ENCODE measurements at regions not wholly inside any gene's neighbourhood (a gene's known extent, or its start where the extent isn't known, plus 50 kb on each side); places are given as distances from the start of the nearest gene placed in this dataset.

DNA sequence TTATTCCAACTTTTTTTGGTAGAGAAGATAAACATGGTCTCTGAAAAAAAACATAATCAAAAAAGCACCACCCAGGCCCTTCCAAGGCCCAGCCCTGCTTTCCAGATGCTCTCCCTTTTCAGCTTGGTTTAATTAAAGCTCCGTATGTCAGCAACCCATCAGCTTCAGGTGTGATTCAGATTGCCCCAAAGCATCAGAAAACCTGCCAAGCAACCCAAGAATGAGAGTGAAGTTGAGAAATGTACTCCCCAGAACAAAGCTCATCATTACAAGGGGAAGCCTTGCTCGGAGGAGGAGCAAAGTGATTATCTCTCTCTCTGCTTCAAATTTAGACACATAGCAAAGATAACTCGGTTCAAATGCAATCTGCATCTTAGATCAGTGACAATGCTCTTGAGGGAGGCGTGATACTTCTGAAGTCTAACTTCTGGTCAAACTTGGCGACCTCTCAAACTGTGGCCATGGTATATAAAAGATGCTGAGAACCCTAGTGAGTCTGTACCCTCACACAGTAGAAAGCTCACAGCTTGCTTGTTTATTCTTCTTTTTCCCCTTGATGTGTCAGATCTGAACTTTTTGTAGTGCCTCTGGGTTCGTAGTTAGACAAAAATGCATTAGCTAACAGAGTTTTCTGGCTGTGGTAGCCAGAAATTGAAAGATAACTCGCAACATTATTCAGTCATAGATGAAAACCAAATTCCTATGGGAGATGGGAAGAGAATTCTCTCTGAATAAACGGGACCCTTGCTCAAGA, 63.3 kb upstream of the ZC3H11B start:
- TF ChIP-seq, protein P1, sequence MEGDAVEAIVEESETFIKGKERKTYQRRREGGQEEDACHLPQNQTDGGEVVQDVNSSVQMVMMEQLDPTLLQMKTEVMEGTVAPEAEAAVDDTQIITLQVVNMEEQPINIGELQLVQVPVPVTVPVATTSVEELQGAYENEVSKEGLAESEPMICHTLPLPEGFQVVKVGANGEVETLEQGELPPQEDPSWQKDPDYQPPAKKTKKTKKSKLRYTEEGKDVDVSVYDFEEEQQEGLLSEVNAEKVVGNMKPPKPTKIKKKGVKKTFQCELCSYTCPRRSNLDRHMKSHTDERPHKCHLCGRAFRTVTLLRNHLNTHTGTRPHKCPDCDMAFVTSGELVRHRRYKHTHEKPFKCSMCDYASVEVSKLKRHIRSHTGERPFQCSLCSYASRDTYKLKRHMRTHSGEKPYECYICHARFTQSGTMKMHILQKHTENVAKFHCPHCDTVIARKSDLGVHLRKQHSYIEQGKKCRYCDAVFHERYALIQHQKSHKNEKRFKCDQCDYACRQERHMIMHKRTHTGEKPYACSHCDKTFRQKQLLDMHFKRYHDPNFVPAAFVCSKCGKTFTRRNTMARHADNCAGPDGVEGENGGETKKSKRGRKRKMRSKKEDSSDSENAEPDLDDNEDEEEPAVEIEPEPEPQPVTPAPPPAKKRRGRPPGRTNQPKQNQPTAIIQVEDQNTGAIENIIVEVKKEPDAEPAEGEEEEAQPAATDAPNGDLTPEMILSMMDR (IDR thresholded peaks at IDR 0.05; ENCODE audit: insufficient read depth, low read length, severe bottlenecking) = no peak
- Histone ChIP-seq H3K36me3 (ENCODE audit: control insufficient read depth, insufficient read depth, low read length) (no peaks in the 10 kb centered on the region), H3K4me3 (ENCODE audit: low read depth, low read length) (no peak overlapping the region), H3K27me3 (ENCODE audit: control insufficient read depth, insufficient read depth, low read length) (no peaks in the 10 kb centered on the region)
- DNase-seq (ENCODE audit: low read depth) = peak; percentile 8
- FAIRE-seq = no peak

DNA sequence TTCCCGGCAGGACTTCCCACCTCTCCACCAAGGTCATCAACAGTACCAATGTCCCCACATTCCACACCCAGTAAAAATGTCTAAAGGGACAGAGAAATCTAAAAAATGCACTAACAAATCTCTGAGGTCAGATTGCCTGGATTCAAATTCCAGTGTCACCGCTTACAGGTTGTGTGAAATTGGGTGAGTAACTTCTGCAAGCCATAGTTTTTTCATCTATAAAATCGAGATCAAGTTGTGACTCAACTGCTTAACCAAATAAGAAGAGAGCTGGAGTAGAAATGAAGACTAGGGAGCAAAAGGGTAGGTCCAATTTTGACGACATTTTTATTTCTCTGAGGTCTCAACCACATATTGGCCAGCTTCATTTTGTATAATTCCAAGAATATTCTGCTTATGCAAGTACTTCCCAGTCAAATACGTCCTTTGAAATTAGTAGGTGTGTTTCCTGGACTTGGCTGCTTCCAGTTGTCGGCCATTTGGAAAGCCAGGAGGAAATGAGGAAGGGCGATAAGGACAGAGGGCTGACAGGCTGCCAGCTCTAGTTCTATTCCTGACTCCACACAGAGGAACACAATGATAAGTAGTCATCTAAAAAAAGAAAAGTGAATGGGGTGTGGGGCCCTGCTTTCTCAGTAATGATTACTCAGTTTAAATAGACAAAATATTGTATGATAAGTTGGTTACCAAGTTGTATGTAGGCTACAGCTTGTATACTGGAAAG, 57.7 kb upstream of the ZC3H11B start:
- DNase-seq (ENCODE audit: low read depth) (no peak), FAIRE-seq (no peak)
- no peaks in the 10 kb centered on the region for H3K27me3 ChIP-seq (ENCODE audit: control insufficient read depth, insufficient read depth, low read length)
- no peak overlapping the region for H3K4me3 ChIP-seq (ENCODE audit: low read depth, low read length)
- no peaks in the 10 kb centered on the region for H3K36me3 ChIP-seq (ENCODE audit: control insufficient read depth, insufficient read depth, low read length)
- TF ChIP-seq, protein P1 (IDR thresholded peaks at IDR 0.05; ENCODE audit: insufficient read depth, low read length, severe bottlenecking) = no peak

DNA sequence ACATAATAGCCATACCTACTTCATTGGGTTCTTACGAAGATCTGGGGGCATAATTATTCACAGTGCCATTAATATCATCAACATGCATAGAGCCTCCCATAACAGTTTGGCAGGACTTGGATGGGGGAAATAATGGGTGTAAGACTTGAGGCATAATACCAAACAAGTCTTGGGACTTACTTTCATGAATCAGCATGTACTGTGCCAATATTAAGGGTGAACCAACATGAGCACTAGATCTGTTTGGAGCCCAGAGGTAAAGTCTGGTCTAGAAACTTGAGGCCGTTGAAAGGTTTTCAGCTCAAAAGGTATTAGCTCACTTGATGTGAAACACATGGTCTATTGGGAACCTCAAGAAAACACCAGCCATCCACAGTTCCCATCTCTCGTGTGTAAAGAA, 56.7 kb upstream of the ZC3H11B start:
- Histone ChIP-seq H3K36me3 (ENCODE audit: control insufficient read depth, insufficient read depth, low read length) (no peaks in the 10 kb centered on the region), H3K27me3 (ENCODE audit: control insufficient read depth, insufficient read depth, low read length) (no peaks in the 10 kb centered on the region), H3K4me3 (ENCODE audit: low read depth, low read length) (no peak overlapping the region)
- TF ChIP-seq, protein P1 (IDR thresholded peaks at IDR 0.05; ENCODE audit: insufficient read depth, low read length, severe bottlenecking) = no peak
- DNase-seq (ENCODE audit: low read depth) (no peak), FAIRE-seq (no peak)

DNA sequence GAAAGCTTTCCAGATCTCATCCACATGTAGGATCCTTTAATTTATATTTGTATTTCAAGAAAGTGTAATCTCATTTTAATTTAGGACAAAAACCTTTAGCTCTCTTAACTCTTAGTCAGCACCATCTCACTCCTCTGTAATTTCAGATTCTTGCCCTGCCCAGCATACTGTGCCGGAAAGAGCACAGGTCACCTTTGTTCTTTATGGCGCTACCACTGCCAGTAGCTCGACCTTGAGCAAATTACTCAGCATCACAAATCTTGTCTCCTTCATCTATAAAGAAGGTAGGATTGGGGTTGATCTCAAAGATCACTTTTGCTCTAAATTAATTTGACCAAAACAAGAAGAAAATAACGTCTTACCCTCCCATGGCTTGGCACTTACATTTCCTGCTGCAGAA, 56.1 kb upstream of the ZC3H11B start:
- TF ChIP-seq, protein P1 (IDR thresholded peaks at IDR 0.05; ENCODE audit: insufficient read depth, low read length, severe bottlenecking) = no peak
- Histone ChIP-seq H3K27me3 (ENCODE audit: control insufficient read depth, insufficient read depth, low read length) (no peaks in the 10 kb centered on the region), H3K4me3 (ENCODE audit: low read depth, low read length) (no peak overlapping the region), H3K36me3 (ENCODE audit: control insufficient read depth, insufficient read depth, low read length) (no peaks in the 10 kb centered on the region)
- DNase-seq (ENCODE audit: low read depth) (no peak), FAIRE-seq (no peak)

DNA sequence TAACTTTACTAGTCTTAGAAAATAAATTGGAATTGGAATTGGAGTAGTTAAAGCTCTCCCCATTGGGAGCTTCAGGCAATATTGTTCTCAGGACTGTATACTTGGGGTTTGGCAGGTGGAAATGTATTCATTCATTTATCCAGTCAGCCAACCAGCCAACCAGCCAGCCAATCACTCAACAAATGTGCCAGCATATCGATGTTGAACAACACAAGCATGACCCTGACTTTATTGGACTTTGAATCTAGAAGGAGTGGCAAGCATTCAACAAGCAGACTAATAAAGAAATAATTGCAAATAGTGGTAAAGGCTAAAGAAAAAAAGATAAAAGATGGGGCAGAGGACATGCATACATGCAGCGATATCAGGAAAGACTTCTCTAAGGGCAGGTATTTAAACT, 55.5 kb upstream of the ZC3H11B start:
- Histone ChIP-seq H3K27me3 (ENCODE audit: control insufficient read depth, insufficient read depth, low read length) (no peaks in the 10 kb centered on the region), H3K4me3 (ENCODE audit: low read depth, low read length) (no peak overlapping the region), H3K36me3 (ENCODE audit: control insufficient read depth, insufficient read depth, low read length) (no peaks in the 10 kb centered on the region)
- TF ChIP-seq, protein P1 (IDR thresholded peaks at IDR 0.05; ENCODE audit: insufficient read depth, low read length, severe bottlenecking) = no peak
- no peak for DNase-seq (ENCODE audit: low read depth)
- FAIRE-seq = no peak
